GM12878 (cell line): ENCODE measurements at regions not wholly inside any gene's neighbourhood (a gene's known extent, or its start where the extent isn't known, plus 50 kb on each side); places are given as distances from the start of the nearest gene placed in this dataset.
A peak's percentile ranks its signal among the peaks of the same experiment; 100 is the strongest.

Experiments
- ATAC-seq: fragments of 200-7000 bp; cut with Tn5 transposase; 3 replicates; pipeline ENCODE4 v1.9.1; 2020; ENCODE audit warnings: mild to moderate bottlenecking, moderate library complexity
- BruUV-seq: library from RNA; stranded (reverse); fragments of 400-500 nt; replicated peaks from 2 replicates; lab custom pipeline; 2021; lab: Mats Ljungman, UMichigan
- CTCF ChIA-PET: fragments of 300-600 bp; sonication (Branson Sonifier 250); formaldehyde crosslinking; extraction: SDS; loops from one replicate; lab custom pipeline; 2021; ENCODE audit warnings: inconsistent platforms; lab: Yijun Ruan, JAX
- POLR2A ChIA-PET: fragments of 350-600 bp; formaldehyde crosslinking; extraction: SDS; loops from one replicate; lab custom pipeline; 2021; ENCODE audit warnings: inconsistent platforms; lab: Charles Lee
- RAD21 ChIA-PET: fragments of 300-600 bp; sonication (Branson Sonifier 250); formaldehyde crosslinking; loops from one replicate; lab custom pipeline; 2023; ENCODE audit warnings: antibody characterized with exemption; ENCODE audit not compliant: unreplicated experiment; lab: Charles Lee
- SMC1A ChIA-PET: fragments of 300-600 bp; sonication (Branson Sonifier 250); formaldehyde crosslinking; loops from one replicate; lab custom pipeline; 2023; ENCODE audit not compliant: unreplicated experiment, uncharacterized antibody; lab: Charles Lee
- DNase-seq: peaks from one replicate; pipeline ENCODE4 v3.0.0-alpha.2; 2011; ENCODE audit warnings: low read depth, low spot score
- FAIRE-seq: peaks from 3 replicates; lab custom pipeline; 2011; peaks lifted over from hg19 to GRCh38; lab: Jason Lieb, UNC
- H2AFZ ChIP-seq: 2 replicates; pipeline ENCODE4 v1.6.0; 2011; ENCODE audit warnings: low read depth, low read length, control low read depth; ENCODE audit not compliant: control insufficient read depth
- H3K27ac ChIP-seq: 2 replicates; pipeline ENCODE4 v1.5.1; 2011; ENCODE audit warnings: control low read depth; ENCODE audit not compliant: control insufficient read depth, insufficient read depth
- H3K27me3 ChIP-seq, 2 experiments: replicated peaks in 1 of 2; 2 replicates each; pipeline versions ENCODE4 v1.6.0 to v1.6.1; 2011; ENCODE audit warnings: low read length in 1 of 2; ENCODE audit not compliant: control insufficient read depth in 2 of 2, insufficient read depth in 2 of 2
- H3K36me3 ChIP-seq, 2 experiments: 2 replicates each; pipeline ENCODE4 v1.5.1; 2011; ENCODE audit warnings: low read length in 1 of 2; ENCODE audit not compliant: control insufficient read depth in 2 of 2, insufficient read depth in 2 of 2
- H3K4me1 ChIP-seq: 2 replicates; pipeline ENCODE4 v1.6.1; 2011; ENCODE audit warnings: mild to moderate bottlenecking, low read length, moderate library complexity, mixed read lengths; ENCODE audit not compliant: control insufficient read depth, insufficient read depth
- H3K4me2 ChIP-seq: 2 replicates; pipeline ENCODE4 v1.6.0; 2011; ENCODE audit warnings: control low read depth; ENCODE audit not compliant: control insufficient read depth, insufficient read depth
- H3K4me3 ChIP-seq: fragments of 200-600 bp; sonication (generic); 2 replicates; pipeline ENCODE4 v1.5.1; 2016
- H3K79me2 ChIP-seq: 2 replicates; pipeline ENCODE4 v1.6.0; 2011; ENCODE audit warnings: low read length; ENCODE audit not compliant: control insufficient read depth, insufficient read depth
- H3K9ac ChIP-seq: 2 replicates; pipeline ENCODE4 v1.8.0; 2011; ENCODE audit warnings: low read length, control low read depth, mixed read lengths; ENCODE audit not compliant: control insufficient read depth, insufficient read depth
- H3K9me3 ChIP-seq: replicated peaks from 3 replicates; pipeline ENCODE4 v1.5.1; 2011; ENCODE audit warnings: mild to moderate bottlenecking, low read length; ENCODE audit not compliant: control insufficient read depth, insufficient read depth
- H4K20me1 ChIP-seq: 2 replicates; pipeline ENCODE4 v1.6.0; 2011; ENCODE audit not compliant: control insufficient read depth, insufficient read depth
- BCLAF1 ChIP-seq: fragments of 450-650 bp; IDR thresholded peaks from 2 replicates; pipeline ENCODE4 v1.6.1; 2017; ENCODE audit warnings: antibody characterized with exemption, mild to moderate bottlenecking, moderate library complexity
- RAD51 ChIP-seq: fragments of 450-650 bp; IDR thresholded peaks from 2 replicates; pipeline ENCODE4 v1.6.1; 2016; ENCODE audit warnings: moderate library complexity, mild to moderate bottlenecking, inconsistent platforms
- SIN3A ChIP-seq: IDR thresholded peaks from 2 replicates; pipeline ENCODE4 v1.6.1; 2012; ENCODE audit warnings: low read depth, low read length, improper control_type of control experiment
- WGBS: methylation state at CpG from one replicate; pipeline ENCODE4 v1.1.6; 2016; ENCODE audit warnings: low lambda C conversion rate; ENCODE audit not compliant: insufficient replicate concordance, insufficient coverage; ENCODE audit errors: missing lambda C conversion rate; 5-methylcytosine and 5-hydroxymethylcytosine counted together
- in situ Hi-C: fragments of 300-500 bp; cut with MboI; formaldehyde crosslinking; loops from 9 replicates; pipeline ENCODE4 v1.14.3; 2018; ENCODE audit warnings: mixed read lengths
- intact Hi-C: fragments of 100-400 bp; cut with micrococcal nuclease; formaldehyde crosslinking; loops from one replicate; pipeline ENCODE4 v1.14.2; 2022; ENCODE audit not compliant: unreplicated experiment

- SMC1A ChIA-PET, result interaction anchor here (0.7 to 2.6 kb wide), 3 partner anchors 9 to 221 kb away, joined by 3 to 12 read pairs (median 10); no protein-coding TSS in a partner anchor
- intact Hi-C loops, result no loop called here
- no peaks in the 10 kb centered on the region for H4K20me1 ChIP-seq
- no peaks in the 10 kb centered on the region for H3K36me3 ChIP-seq
- H3K79me2 ChIP-seq, result no peaks in the 10 kb centered on the region
- BruUV-seq, result no TSS peak
- TF ChIP-seq SIN3A, result no peak
- peak; percentile 52; the same call in 1 of the 2 replicates for TF ChIP-seq RAD51
- no peak for TF ChIP-seq BCLAF1
- DNase-seq (no peak), FAIRE-seq (no peak), ATAC-seq (no peak; the same call in 2 of the 3 replicates)
- CTCF ChIA-PET, result interaction anchor here (0.6 to 1.5 kb wide), 2 partner anchors 11 to 724 kb away, joined by 3 read pairs; no protein-coding TSS in a partner anchor
- no peak overlapping the region for H2AFZ ChIP-seq
- H3K4me2 ChIP-seq, result no peak overlapping the region
- no peak overlapping the region for H3K9ac ChIP-seq
- H3K27ac ChIP-seq, result no peak overlapping the region
- no peaks in the 10 kb centered on the region; the same call in 2 of the 3 replicates for H3K9me3 ChIP-seq
- in situ Hi-C loops, result no loop called here
- no peaks in the 10 kb centered on the region for H3K27me3 ChIP-seq
- whole genome bisulfite sequencing, result 15% methylated on average over 4 of the region's 4 CpGs
- H3K4me3 ChIP-seq, result no peak overlapping the region
- POLR2A ChIA-PET, result interaction anchor here (0.8 to 1.0 kb wide), 2 partner anchors 17 to 18 kb away, joined by 3 to 4 read pairs; no protein-coding TSS in a partner anchor
- no peaks in the 10 kb centered on the region for H3K4me1 ChIP-seq
- RAD21 ChIA-PET, result no interaction called here
Measured at GRCh38 chr9:38208206-38208901, 139.3 kb upstream of the SHB start.
